Activated gamma-delta T cell treated with anti-CD3 and anti-CD28 coated beads, Interleukin-2, amount 50 U/mL, for 16 hours (primary cell): ENCODE measurements at regions not wholly inside any gene's neighbourhood (a gene's known extent, or its start where the extent isn't known, plus 50 kb on each side); places are given as distances from the start of the nearest gene placed in this dataset.
A peak's percentile ranks its signal among the peaks of the same experiment; 100 is the strongest.
"Not testable (repeated sequence)": the region's sequence is repeated elsewhere in the genome, so short reads cannot be mapped to it uniquely, and the experiment has no call there.

Experiments used
- DNase-seq: peaks from one replicate; pipeline ENCODE4 v3.0.0-alpha.2; 2020; ENCODE audit warnings: low read depth

- DNase-seq: no peak
These were observed 249.0 kb downstream of the LPIN1 start for GRCh38 chr2:11995456-11995855.

- no peak for DNase-seq
These were observed 250.2 kb downstream of the LPIN1 start for GRCh38 chr2:11996618-11997017.

- no peak for DNase-seq
These were observed 250.7 kb downstream of the LPIN1 start for GRCh38 chr2:11997142-11997541.

- DNase-seq: no peak
These were observed 251.8 kb downstream of the LPIN1 start for GRCh38 chr2:11998218-11998617.

GRCh38 chr2:11998626-11999378 is 252.4 kb downstream of the LPIN1 start:
- no peak for DNase-seq

- DNase-seq: no peak
These were observed 255.2 kb downstream of the LPIN1 start for GRCh38 chr2:12001621-12002020.

- DNase-seq: no peak
These were observed 255.8 kb downstream of the LPIN1 start for GRCh38 chr2:12002215-12002614.

GRCh38 chr2:12004713-12005112 is 258.3 kb downstream of the LPIN1 start:
- no peak for DNase-seq

- DNase-seq: peak; percentile 75
These were observed 259.7 kb downstream of the LPIN1 start for GRCh38 chr2:12005886-12006681.

- DNase-seq: no peak
These were observed 260.4 kb downstream of the LPIN1 start for GRCh38 chr2:12006850-12007249.

- DNase-seq: no peak
These were observed 260.9 kb downstream of the LPIN1 start for GRCh38 chr2:12007282-12007681.

- no peak for DNase-seq
These were observed 262.1 kb downstream of the LPIN1 start for GRCh38 chr2:12008425-12009061.

GRCh38 chr2:12009323-12009905 is 263.0 kb downstream of the LPIN1 start:
- no peak for DNase-seq

GRCh38 chr2:12010059-12010458 is 263.6 kb downstream of the LPIN1 start:
- no peak for DNase-seq

- no peak for DNase-seq
These were observed 264.3 kb downstream of the LPIN1 start for GRCh38 chr2:12010779-12011178.

GRCh38 chr2:12014088-12014960 is 267.9 kb downstream of the LPIN1 start:
- DNase-seq: no peak

GRCh38 chr2:12017499-12018157 is 271.2 kb downstream of the LPIN1 start:
- DNase-seq: no peak

- not testable (repeated sequence) for DNase-seq
These were observed 272.3 kb downstream of the LPIN1 start for GRCh38 chr2:12018726-12019125.

- DNase-seq: no peak
These were observed 274.5 kb downstream of the LPIN1 start for GRCh38 chr2:12020833-12021469.

GRCh38 chr2:12024197-12024907 is 277.9 kb downstream of the LPIN1 start:
- not testable (repeated sequence) for DNase-seq
